Stimulated activated CD4-positive, alpha-beta T cell treated with anti-CD3 and anti-CD28 coated beads, Interleukin-4, amount 100 ng/mL, for 24 hours (primary cell): ENCODE measurements at regions not wholly inside any gene's neighbourhood (a gene's known extent, or its start where the extent isn't known, plus 50 kb on each side); places are given as distances from the start of the nearest gene placed in this dataset.
"Not testable (repeated sequence)": the region's sequence is repeated elsewhere in the genome, so short reads cannot be mapped to it uniquely, and the experiment has no call there.

Experiments
- DNase-seq: peaks from one replicate; pipeline ENCODE4 v3.0.0-alpha.2; 2020

DNA sequence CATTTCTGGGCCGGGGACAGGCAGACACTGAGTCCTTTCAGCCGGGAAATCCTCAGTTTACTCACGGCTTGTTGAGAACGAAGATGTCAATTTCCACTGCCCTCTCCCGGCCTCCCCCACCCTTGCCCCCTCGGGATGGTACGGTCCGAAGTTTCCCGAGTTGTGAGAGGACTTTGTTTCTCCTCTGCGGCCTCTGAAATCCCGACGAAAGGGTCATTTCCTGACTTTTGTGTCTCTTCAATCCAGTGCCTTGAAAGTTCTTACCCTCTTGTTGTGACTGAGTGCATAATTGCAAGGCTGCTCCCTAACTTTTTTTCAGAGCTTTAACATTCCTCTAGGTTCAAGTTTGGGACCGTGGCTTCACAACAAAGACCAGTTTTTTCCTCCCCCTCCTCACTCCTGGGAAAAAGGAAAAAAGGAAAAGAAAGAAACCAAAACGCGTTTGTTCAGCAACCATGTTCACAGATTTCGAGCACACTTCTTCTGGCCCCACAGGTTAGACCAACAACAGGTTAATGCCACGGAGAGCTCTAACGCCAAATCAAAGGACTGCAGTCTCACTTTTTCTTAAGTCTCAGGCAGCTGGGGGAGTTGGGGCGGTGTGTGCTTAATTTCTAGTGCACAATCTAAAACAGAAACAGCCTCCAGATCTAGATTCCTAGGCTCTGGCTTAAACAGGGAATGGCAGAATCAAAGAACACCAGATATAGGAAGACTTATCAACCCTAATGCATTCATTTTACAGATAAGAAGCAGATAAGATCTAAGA, 138.9 kb downstream of the TMCO5A start:
- no peak for DNase-seq

DNA sequence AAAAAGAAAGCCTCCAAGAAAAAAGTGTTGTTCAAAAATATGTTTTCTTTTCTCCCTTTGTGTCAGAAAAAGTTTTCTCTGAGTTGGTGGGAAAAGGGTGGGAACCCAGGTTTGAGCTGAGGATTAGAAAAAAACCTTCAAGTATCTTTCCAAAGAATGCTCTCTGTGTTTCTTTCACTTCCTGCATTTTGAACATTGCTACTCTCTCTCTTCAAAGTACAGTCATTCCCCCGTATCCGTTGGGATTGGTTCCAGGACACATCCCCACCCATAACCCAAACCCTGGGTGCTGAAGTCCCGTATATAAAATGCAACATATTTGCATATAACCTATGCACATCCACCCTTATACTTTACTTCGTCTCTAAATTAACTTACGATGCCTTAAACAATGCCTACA, 139.6 kb downstream of the TMCO5A start:
- DNase-seq = no peak

DNA sequence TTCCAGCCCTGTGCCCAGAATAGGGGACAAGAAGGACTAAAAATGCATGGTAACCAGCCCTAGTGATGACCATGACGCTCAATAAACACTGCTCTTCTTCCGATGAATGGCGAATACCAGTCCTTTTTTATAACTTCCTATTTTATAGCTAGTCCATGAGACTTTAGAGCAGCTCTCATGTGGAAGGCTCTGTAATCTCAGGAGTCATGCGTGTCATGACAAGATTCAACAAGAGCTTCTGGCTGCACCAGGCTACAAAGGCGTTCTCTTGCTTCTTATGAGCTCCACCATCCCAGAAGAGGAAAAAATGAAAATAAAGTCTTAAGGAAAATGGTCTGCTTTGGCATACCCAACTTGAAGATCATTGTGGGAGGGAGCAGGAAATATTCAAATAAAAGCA, 141.0 kb downstream of the TMCO5A start:
- DNase-seq = no peak

DNA sequence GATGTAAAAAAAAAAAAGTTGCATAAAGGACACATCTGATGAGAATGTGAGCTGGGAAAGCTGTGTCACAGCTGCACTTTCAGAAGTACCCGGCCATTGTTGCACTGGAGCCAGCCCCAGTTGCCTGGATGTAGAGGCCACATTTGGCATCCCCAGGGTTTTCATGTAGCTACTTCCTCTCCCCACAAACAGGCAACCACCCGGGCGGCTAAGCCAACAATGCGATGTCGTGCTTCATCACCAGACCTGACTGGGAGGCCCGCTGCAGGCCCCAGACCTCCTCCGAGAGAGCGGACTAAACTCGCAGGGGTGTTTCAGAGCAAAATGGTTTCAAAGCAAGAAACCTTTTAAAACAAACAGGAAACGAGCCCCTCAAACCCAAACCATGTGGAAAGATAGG, 142.3 kb downstream of the TMCO5A start:
- no peak for DNase-seq

DNA sequence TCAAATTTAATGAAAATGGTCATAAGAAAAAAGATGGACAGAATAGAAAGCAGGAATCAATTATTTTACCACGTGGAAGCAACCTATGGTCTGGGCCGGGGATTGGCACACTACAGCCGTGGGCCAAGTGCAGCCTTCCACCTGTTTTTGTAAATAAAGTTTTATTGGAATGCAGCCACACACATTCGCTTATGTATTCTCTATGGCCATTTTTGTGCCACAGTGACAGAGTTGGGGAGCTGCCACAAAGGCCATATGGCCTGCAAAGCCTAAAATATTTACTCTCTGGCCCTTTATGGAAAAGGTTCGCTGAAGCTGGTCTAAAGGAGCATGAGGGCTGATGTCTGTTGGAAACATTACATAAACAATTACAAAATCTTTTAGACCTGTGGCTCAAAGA, 144.8 kb downstream of the TMCO5A start:
- no peak for DNase-seq

DNA sequence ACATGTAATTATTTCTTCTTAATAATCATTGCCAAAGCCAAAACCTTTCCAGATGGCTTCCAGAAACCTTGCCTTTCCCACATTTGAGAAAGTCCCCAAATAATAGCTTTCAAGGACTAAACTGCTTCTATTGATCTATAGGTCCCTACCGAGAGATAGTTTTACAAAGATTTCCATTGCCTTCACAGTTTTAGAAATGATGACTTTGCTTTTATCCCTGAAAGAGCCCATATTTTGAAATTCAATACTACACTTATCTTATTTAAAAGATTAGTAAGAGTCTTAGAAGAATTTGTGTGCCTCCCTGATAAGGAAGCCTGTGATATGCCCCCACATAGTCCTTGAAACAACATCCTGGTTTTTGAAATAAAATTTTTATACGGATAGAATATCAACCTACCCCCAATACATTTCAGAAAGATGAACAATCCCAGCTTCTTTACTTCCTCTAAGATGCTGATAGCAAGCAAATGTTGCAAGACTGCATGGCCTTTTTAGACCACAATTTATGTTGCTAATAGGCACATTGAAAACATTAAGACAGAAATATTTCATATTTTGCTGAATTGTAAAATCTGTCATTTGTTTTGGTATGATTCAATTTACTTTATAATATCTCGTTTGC, 146.3 kb downstream of the TMCO5A start:
- no peak for DNase-seq

DNA sequence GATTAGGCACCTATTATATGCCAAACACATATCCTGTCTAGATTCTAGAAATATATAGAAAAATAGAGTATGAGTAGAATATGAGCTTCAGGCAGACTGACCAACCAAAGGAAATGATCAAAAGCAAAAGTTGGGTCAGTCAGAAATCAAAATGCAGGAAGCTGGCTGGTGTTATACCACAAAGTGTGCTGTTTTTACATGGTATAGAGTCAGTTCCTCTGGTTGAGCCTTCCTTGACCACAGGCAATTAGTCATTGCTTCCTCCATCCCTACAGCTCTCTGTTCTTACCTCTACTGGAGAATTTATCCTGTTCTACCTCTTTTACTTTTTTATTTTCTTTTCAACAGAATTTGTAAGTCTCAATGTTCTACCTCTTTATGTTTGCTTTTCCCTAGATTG, 149.8 kb downstream of the TMCO5A start:
- no peak for DNase-seq

DNA sequence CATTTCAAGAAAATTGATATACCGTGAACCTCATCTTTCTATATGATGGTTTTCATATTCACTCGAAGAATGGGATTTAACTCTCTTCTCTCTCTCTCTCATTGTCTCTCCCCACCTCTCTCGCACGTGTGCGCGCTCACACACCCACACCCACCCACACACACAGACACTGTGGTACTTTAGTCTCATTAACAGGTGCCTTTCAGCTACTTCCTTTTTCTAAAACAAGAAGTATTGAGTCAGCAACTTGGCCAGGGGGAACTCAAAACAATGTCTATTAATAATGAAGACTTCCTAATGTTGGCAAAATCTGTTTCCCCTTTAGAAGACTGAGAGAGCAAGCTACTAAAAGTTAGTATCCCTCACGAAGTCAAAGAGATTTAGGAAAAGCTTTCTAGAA, 150.7 kb downstream of the TMCO5A start:
- no peak for DNase-seq

DNA sequence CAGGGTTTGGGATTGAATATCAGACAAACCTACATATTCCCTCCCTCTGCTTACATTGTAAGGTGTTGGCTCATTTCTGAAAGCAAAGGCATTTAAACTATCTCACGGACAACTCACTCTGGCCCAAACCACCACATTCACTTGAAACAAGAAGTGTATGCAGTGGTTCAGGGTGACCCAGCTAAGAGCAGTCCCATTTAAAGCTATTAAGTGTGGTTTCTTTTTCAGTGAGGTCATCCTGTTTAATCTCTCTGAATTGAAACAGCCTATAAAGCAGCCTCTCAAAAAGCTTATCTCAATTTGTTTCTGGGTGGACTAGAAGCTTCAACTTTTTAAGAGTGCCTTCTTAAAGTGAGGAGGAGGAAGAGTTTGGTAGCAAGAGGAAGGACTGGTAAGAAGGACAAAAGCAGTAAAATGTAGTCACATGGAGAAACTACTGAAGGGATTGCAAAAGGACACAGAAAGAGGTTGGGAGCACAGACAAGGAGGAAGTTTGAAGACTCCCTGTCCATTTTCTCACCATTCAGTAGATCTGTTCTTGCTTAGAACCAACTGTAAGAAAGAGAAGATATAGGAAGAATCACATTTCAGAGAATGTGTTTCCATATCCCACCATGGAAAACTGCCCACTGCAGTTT, 151.6 kb downstream of the TMCO5A start:
- no peak for DNase-seq

DNA sequence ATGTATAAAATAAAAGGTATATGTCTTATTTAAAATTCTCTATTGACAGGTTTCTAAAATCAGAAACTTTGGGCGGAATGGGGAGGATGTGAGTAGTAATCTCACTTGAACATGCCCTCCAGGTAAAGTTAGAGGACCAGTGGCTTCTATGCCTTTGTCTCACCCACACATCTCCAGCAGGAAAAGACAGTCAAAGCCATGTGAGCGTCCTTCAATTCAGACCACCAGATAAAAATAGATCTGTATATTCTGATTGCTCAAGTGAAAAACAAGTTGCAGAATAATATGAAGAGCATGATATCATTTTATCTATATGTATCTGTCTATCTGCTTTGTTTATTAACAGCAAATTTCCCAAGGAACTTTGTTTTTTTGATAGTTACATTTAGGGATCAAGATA, 152.2 kb downstream of the TMCO5A start:
- no peak for DNase-seq

DNA sequence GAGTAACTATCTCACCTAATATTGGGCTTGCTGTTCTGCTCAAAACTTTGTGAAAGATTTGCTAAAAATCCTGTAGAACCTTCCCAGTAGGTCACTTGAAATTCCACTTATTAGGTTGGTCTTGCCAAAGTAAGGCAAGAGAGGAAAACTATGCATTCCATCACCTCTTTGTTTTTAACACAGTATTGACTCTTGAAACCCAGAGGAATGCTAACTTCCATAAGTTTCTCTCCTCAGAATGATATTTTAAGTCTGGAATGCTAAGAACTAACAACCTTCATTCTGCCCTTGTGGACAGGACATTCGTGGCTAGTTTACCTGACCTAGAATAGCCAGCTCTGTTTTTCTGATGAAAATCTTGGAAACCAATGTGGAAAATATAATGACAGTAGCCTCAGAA, 154.5 kb downstream of the TMCO5A start:
- no peak for DNase-seq

DNA sequence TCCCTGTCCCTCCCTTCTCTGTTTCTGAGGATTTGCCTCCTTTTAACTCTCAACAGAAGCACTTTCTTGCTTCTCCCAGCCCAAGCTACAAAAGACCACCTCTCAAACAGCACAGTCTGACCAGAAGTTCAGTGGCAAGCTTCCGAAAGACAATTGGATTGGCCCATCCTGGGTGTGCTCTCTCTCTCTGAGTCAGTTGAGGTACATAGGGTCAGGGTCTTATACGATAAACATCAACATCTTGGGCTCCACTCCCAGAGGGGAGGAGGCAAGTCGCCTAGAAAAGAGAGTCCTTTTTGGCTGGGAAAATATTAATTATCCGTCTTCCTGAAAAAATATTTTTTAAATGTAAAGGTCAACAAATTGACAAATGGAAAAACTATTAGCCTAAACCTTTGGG, 155.8 kb downstream of the TMCO5A start:
- no peak for DNase-seq

DNA sequence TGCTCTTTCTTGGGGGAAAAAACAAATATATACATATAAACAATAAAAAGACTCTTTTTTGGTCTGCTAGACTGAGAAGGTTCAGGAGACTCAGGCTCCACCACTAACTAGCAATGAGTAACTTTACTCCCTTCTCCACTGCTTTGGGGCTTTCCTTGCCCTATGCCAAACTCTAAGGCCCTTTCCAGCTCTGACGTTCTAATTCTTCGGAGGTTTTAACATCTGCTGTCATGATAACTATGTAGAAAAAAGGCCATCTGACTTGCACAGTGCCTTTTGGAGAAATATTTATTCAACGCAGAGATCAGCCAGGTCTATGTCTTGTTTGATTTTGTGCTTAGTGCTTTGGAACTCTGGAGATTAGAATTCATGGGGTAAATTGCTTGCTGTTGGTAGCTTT, 156.2 kb downstream of the TMCO5A start:
- DNase-seq = no peak

DNA sequence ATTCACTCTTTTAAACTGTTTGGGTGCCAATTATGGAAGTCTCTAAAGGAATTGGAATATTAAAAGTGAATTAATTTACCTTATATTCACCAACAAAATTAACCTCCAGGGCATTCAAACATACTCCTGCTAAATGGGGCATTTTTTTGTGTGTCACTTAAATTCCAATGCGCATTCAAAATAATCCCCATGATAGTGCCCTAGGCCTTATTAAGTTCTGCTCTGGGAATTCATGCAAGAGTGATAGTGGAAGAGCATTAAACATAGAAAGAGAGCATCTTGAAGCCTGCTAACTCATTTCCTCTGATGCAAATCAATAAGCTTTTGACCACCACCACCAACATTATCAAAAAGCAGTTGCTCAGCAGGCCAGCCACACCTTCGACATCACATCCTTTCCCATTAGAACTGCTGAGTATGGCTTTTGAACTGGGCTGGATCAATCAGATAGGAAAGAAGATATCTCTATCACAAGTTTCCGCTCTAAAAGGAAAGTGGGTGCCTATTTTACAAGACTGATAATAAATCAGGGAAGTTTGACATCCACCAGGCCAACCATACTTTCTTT, 156.7 kb downstream of the TMCO5A start:
- no peak for DNase-seq

DNA sequence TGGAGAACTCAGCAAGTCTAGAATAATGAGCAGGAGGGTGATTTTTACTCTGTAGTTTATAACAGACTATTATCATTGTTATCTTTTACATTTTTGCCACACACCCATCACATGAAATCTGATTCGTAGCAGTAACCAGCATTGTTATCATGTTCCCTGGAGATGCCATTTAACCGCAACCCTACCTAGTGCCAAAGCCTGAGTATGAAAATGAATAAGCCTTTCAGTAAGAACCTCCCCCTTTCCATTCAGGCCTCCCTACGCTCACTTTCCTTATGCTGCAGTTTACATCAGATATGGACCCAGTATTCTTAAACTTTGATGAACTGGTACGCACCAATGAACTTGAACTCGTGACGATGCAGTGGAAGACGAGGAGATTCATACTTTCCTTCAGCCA, 158.7 kb upstream of the SPRED1 start:
- no peak for DNase-seq

DNA sequence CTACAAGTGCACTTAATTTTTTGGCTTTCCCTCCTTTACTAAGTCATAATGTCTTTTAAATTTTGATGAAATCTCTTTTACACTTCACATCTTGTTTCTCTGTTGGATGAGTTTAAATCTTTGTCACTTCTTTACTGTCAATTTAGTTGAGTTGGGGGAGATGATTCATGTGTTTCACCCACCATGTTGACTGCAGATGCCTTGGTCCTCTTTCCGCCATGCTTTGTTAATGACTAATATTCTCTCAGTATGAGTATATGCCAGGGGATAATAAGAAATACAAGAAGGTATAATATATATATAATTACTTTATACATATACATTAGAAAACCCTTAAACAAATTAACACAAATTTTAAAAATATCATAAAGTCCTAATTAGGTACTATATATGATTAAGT, 149.7 kb upstream of the SPRED1 start:
- DNase-seq = no peak

DNA sequence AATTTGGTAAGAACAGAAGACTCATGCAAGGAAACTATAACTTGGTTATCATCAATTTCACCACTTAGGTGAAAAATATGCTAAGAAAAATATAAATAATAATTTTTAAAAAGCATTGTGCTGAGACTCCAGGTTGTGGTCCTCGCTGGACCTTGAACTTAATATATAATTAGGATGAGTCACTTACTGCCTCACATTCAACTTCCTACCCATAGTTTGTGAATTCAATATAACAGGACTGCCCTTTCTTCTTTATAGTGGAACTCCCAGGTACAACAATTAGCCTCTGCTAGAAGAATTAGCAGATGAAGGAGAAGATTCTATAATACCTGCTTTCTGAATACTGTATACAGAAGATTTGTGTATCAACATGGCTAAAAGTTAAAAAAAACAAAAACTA, 149.1 kb upstream of the SPRED1 start:
- no peak for DNase-seq

DNA sequence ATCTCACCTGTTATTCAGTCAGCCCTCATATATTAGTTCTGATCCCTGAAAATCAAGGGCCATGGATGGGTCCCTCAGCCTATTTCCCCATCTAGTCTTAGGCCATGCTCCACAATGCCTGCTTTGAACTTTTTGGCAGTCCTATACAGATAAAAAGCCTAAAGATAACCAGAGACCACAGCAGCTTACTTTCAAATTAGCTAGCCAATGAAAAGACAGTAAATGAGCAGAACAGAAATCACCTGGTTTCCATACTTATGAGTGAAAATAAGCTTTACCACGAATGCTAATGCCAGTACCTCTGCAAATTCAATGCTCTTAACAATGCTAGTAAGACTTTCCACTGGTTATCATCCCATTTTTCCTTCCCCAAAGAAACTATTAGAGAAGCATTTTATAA, 141.6 kb upstream of the SPRED1 start:
- no peak for DNase-seq

DNA sequence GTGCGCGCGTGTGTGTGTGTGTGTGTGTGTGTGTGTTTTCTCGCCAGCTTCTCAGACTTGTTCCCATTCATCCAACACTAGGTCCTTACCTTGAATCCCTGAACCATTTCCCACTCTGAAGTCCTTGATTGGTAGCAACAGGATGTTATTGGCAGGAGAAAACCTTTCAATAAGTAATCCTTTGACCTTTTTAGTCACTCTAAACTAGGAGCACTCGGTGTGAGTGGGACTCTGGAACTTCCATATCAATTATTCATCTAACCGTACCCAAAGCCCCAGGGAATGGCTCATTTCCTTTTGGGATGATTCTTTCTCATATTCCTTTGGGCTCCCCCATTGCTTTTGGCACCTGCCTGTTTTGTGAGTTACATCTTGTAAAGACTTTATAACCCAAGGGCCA, 140.2 kb upstream of the SPRED1 start:
- no peak for DNase-seq

DNA sequence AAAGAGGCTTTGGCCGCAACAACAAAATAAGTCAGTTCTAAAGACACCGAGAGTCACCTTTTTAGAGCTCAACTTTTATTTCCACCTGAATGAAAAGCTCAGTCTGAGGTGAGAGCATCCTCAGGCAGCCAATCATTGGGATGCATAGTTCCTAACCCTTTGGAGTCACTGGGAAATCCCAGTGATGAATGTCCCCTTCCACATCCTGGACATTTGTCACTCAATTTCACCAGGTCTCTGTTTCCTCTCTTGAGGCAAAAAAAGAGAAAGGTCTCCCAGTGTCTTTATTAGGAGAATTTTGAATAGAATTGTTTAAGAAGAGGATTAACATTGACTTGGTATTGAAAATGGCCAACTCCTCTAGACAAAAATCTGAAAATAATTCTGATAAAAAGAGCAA, 137.5 kb upstream of the SPRED1 start:
- no peak for DNase-seq

DNA sequence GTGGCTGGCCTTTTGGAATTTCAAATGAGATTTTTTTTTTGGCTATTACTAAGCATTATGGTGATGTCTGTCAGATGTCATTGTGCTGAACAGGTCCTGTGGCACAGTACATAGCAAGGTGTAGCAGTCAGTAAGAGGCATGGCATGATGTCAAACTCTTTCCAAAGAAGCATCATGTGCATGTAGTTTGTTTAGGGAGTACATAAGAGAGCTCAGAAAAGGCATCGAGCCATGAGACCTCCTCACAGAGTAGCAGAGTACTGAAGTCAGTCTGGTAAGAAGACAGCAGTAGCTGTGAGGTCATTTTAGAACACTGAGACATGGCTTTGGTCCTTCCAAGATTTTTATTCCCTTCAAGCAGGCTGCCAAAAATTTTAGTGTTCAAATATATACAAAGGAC, 134.9 kb upstream of the SPRED1 start:
- DNase-seq = no peak

DNA sequence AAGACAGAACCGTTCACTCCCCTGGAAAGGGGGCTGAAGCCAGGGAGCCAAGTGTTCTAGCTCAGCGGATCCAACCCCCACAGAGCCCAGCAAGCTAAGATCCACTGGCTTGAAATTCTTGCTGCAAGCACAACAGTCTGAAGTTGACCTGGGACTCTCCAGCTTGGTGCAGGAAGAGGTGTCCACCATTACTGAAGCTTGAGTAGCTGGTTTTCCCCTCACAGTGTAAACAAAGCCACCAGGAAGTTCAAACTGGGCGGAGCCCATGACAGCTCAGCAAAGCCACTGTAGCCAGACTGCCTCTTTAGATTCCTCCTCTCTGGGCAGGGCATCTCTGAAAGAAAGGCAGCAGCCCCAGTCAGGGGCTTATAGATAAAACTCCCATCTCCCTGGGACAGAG, 132.8 kb upstream of the SPRED1 start:
- DNase-seq = not testable (repeated sequence)

DNA sequence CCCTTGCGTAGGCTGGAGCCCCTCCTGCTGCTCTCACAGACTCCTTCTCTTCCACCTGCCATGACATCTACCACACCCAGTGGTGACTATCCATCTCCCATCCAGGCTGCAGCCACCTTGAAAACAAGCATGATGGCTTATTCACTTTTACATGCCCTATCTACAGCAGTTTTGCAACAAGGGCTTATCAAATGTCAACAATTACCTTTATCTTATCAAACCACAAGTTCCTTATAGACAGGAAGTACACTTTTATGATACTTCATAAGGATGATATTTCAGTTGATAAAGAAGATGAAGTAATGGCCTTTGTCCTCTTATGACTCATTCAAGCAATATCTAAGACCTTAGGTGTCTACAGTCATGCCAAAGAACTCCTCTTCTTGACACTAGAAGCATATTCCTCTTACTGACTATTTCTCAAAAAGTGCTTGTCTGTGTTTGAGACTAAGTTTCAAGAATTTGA, 125.3 kb upstream of the SPRED1 start:
- DNase-seq = no peak

DNA sequence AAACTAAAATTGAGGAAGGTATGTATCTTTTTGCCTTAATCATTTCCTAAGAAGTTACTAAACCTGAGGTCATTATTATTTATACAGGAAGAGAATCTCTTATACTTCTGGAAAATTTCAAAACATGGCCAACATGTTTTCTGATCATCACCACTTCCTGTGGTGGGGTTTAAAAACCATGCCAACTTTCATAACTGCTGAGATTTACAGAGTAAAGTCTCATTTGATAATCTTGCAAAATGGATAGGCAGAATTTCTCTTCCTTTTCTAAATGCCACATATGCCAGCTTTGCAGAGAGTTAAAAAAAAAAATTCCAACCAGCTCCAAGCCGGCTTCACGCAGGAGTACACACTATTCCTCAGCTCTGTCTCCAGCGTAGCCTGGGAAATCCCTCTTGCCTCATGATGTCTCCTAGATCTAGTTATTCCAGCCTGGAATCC, 124.3 kb upstream of the SPRED1 start:
- DNase-seq = no peak
